NCI-H2196 (cell line): ENCODE measurements at regions not wholly inside any gene's neighbourhood (a gene's known extent, or its start where the extent isn't known, plus 50 kb on each side); places are given as distances from the start of the nearest gene placed in this dataset.

Source experiments
- DNase-seq: peaks from one replicate; lab custom pipeline; 2025; ENCODE audit not compliant: unreplicated experiment; lab: John Stamatoyannopoulos, UW

GRCh38 chr4:18536428-18536827 lies 514.9 kb upstream of the LCORL start:
- no peak for DNase-seq

GRCh38 chr4:18535948-18536347 lies 514.4 kb upstream of the LCORL start:
- no peak for DNase-seq

- DNase-seq, result no peak
Measured at GRCh38 chr4:18533262-18533775, 511.8 kb upstream of the LCORL start.

DNA sequence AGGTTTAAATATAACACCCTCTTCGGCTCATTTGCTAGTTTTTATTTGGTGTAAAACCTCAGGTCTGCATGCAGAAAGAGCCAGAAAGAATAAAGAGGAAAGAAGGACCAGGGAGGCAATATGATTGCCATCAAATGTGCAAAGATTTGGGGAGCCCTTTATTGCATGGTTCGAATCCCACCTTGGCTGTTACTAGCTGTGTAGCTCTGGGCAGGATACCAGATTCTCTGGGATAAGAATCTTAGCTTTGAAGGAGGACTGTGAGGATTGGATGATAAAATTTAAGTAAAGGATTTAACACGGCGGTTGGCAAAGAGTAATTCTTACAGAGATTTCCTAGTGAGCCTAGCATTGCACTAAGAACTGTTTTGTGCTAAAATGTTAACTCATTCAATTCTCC lies 510.2 kb upstream of the LCORL start:
- no peak for DNase-seq

DNA sequence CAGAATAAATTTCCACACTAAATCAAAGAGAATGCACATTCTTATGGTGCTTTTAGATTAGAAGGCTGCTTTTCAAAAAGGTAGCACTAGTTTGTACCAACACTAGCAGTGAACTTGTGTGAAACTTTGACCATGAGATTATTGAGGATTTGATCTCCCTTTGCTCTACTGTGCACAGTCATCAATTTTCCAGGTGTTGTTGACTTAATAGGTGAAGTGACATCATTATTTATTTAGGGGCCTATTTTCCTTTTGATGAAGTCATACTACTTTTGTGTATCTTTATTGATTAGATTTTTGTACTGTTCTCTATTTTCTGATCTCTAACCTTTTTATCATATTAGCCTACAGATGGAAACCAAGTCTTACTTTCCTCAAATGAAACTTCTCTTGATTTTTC lies 507.9 kb upstream of the LCORL start:
- no peak for DNase-seq

DNA sequence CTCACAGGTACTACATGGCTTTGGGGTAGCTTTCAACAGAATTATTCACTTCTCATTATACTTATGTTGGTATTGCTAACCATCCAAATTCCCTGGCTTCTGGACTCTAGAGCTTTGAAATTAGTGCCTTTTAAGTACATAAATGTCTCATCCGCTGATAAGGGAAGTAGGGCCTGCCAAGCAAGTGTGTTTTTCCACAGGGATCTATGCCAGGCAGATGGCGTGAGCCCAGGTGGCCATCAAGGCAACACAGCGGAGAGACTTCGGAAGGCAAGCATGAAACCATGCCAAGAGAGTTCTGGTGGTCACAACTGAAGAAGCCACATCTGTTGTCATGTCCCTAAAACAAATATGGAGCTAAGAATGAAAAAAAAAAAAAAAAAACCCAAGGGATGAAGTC lies 503.1 kb upstream of the LCORL start:
- no peak for DNase-seq

DNA sequence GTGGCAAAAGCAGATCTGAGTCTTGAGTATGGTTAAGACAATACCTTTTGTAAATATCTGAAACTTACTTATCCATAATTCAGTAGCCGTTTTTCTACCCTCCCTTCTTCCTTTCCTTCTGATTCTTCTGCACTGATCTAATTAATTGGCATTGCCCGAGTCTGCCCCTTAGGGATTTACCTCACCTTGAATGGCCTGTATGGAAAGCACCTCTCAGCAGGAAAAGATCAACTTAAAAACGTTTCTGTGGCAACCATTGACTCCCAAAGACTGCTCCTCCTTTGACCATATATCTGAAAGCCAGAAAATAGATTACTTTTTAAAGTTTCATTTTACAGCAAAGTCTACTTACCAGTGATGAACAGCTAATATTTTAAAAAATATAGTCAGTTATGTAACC lies 496.5 kb upstream of the LCORL start:
- no peak for DNase-seq

GRCh38 chr4:18513861-18514260 lies 492.3 kb upstream of the LCORL start:
- DNase-seq, result no peak

- DNase-seq, result no peak
Measured at GRCh38 chr4:18512718-18513117, 491.2 kb upstream of the LCORL start.

DNA sequence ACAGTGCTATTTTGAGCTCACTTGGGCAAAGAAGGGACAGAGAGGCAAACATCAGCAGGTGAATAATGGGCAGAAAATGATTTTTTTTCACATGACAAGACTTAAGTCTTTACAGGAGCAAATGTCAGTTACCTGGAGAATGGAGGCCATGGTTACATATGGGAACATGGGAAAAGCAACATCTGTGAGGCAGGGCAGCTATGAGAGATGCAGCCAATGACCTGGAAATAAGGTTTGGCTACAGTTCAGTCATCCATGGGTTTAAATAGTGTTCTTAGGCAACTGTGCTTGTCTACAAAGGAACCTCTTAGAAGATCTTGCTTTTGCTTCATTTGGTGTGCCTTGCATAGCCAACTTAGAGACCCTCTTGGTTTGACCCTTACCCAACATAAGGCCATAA lies 490.2 kb upstream of the LCORL start:
- no peak for DNase-seq

DNA sequence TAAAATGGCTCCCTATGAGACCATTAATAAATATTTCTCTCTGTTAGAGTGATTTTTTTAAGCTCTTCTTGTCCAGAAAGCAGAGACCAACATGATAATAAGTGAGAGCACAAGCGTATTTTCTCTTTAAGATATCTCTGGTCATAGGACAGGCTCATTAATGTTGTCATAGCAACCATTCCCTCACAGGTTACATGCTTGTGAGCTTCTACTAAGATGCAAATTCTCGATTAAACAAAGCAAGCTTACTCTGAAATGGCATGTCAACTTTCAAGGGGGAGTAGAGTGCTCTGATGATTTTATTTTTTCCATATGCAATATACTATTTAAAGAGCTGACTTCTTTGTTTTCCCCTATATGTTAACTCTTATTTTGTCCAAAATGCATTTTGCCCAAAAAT lies 487.2 kb upstream of the LCORL start:
- no peak for DNase-seq

- no peak for DNase-seq
Measured at GRCh38 chr4:18480928-18481327, 459.4 kb upstream of the LCORL start.

DNA sequence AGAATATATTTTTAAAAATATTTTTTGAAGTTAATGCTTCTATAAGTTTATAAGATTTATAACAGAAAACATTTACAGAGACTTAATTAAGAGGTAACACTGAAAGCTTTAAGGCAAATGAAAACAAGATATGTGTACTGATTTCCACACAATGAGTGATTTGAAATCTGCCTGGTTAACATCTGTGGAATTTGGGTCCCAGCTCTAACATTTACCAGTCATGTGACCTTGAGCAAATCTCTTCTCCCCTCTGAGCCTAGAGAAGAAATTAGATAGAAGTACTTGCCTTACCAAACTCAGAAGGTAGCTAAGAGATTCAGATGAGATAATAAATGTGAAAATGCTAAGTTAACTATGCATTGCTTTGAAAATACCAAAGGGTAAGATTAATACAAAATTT lies 458.8 kb upstream of the LCORL start:
- no peak for DNase-seq

- DNase-seq, result no peak
Measured at GRCh38 chr4:18479825-18480224, 458.3 kb upstream of the LCORL start.

DNA sequence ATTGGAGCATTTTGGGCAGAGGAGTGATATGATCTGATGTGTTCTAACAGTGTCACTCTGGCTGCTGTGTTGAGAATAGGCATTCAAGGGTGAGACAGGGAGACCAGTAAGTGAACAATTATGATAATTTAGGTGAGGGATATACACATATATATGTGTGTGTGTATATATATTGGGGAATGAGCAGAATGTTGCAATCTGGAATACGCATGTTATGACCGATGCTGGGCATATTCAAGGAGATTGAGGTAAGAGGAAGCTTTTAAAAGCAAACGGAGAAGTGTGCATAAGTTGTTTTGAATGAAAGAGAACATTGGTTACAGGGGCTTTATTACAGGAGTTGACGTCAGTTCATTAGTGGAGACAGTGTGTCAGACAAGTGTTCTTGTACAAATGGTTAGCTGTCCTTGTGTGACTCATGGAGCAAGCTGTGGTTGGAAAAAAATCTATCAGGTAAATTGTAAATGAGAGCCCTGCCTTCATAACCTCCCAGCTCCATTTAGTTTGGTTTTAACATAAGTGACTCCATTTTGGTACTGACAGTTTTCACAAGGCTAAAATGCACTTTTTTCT lies 442.5 kb upstream of the LCORL start:
- no peak for DNase-seq

DNA sequence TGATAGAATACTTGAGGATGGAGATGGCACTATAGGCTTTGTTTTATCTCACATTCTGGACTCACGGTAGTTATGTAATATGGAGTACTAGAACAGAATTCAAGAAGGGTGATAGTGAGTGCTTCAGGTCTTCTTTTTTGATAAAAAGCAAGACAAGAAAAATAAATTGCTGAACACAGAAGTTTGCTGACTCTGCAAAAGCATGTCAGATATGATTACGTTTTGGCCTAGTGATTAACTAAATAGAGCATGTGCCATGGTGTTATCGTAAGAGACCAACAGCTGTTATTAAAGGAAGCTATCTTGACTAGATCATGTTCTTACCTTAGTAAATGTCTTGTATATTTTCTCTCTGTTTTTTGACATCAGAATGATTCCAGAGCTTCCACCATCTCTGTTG lies 436.9 kb upstream of the LCORL start:
- no peak for DNase-seq

DNA sequence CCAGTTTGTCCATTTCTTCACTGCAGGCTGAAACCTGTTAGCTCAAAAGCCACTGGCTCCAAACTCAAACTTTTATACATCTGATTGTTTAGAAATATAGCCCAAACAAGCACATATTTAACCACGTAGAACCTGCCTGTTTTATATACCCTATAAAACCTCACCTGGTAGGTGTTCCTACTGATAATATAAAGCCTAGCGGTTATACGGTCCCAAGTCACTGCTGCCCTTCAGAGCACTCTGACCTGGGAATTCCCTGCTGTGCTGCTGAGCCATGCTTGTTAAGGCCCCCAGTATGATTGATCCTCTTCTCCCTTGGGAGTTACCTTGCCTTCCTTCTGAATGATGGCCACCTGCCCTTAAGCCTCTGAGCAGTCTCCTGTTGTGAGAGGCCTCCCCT lies 432.8 kb upstream of the LCORL start:
- no peak for DNase-seq

- no peak for DNase-seq
Measured at GRCh38 chr4:18445110-18445509, 423.6 kb upstream of the LCORL start.

DNA sequence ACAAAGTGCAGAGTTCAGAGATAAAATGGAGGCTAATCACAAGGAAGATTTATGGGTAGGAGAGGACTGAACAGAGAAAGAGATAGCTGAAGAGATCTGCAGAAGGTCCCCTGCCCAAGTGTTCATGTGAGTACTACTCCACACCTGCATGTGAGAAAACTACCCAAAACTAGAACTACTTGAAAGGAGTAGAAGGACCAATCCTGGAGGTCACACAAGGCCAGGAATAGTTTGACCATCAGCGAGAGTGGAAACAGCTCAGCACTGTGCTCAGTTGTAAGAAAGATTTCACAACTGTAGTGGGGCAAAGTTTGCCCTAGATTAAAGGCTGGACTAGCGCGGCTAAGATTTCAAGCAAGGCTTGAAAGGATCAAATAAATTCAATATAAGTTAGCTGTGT lies 422.7 kb upstream of the LCORL start:
- no peak for DNase-seq

DNA sequence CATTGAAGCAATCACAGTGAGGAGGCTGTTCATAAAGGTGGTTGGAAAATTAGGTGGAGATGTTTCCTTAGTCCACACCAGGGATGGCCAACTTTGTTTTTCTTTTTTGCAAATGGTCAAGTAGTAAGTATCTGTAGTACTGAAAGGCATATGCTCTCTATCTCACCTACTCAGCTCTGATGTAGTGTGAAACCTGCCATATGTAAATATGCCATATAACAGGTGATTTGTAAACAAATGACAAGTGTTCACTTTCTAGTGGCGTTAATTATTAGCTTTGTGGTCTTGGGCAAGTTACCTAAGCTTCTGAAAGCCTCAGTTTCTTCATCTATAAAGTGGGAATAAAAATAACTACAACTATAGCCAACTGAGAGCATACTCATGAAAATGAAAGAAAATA lies 421.4 kb upstream of the LCORL start:
- DNase-seq, result no peak

DNA sequence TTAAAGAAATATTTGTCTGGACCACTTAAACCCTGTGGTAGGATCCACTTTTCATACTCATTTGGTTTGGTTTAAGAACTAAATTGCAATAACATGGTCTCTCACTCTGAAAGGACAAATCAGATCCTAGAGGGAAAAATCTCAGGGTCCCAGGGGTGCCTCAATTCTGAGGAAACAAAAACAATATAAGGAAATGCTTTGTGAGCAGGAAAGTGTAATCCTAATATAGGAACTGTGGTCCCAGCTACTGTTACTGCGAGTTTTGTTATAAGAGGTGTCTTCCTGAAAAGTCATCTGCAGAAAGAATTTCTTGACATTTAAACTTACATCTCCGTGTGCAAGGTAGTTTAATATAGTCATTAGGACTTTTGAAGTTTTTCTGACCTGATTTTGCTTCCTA lies 420.1 kb upstream of the LCORL start:
- DNase-seq, result no peak

DNA sequence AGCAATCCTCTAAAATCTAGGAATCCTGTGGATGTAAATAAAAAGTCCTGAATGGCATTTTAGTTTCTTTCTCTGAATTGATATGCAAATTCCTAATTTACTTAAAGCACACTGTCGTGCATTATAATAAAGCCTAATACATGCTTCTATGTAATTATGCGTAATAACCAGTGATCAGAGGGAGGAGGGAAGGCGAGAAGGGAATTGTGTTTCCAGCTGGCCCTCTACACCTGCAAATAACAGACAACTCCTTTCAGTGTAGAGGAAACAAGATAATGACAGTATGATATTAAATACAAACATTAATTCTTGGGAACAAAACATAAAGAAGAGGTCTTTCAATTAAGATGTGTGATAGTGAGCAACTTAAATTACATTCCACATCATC lies 419.6 kb upstream of the LCORL start:
- DNase-seq, result no peak

DNA sequence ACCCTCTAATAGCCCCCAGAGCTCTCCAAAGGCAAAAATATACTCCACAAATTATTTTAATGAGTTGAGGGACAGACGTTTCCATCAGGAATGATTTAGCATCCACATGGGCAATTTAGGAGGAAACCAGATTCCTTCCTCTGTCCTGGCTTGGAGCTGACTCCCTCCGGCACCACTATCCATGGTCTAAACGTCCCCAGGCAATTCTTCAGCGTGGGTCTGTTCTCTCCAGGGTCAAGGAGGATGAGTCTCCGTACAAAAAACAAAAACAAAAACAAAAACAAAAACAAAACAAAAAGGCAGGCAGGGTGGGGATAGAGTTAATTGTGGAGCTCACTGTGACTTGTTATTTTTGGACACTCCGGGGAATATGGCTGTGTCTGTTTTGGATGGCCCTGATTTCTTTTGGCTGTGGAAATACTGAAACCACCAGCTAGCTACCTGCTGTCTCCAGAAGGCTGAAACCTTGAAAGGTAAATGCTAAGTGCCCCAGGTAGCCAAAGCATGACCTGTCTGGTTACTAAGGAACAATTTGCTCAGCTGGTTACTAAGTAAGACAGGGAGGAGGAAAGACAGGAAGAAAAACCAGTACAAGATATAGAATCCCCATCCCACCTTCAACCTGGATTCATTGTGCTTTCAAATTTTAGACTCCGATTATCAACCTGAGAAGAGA lies 419.1 kb upstream of the LCORL start:
- DNase-seq, result no peak
